ENCODE measurements at regions not wholly inside any gene's neighbourhood (a gene's known extent, or its start where the extent isn't known, plus 50 kb on each side); places are given as distances from the start of the nearest gene placed in this dataset.

DNA sequence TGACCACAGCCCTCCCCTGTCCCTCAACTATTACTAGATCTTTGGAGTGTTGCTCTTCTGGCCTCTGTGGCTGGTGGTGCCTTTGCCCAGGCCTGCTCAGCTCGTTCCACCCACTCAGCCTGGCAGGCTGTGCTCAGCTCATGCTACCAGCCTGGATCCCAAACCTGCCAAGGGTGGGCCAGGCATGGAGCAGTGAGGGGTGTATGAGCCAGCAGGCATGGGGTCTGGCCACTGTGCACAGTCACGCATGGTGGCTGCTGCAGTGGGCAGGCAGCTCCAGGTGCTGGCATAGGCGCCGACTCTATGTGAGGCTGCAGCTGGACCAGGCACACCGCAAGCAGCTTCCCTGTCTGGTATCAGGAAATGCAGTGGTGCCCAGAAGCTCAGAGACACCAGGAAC, 449.9 kb downstream of the MATN1 start:
- Mint-ChIP-seq H3K9me3 (peaks cover 33% of the 10 kb centered on the region), H3K4me1 (ENCODE audit: low read depth) (no peaks in the 10 kb centered on the region), H3K4me3 (no peak overlapping the region), H3K27ac (no peak overlapping the region), H3K36me3 (ENCODE audit: low read depth) (no peaks in the 10 kb centered on the region), H3K27me3 (ENCODE audit: insufficient read depth) (no peaks in the 10 kb centered on the region; the same call in 1 of the 2 replicates)
- DNase-seq = no peak
- TF ChIP-seq, protein P1, sequence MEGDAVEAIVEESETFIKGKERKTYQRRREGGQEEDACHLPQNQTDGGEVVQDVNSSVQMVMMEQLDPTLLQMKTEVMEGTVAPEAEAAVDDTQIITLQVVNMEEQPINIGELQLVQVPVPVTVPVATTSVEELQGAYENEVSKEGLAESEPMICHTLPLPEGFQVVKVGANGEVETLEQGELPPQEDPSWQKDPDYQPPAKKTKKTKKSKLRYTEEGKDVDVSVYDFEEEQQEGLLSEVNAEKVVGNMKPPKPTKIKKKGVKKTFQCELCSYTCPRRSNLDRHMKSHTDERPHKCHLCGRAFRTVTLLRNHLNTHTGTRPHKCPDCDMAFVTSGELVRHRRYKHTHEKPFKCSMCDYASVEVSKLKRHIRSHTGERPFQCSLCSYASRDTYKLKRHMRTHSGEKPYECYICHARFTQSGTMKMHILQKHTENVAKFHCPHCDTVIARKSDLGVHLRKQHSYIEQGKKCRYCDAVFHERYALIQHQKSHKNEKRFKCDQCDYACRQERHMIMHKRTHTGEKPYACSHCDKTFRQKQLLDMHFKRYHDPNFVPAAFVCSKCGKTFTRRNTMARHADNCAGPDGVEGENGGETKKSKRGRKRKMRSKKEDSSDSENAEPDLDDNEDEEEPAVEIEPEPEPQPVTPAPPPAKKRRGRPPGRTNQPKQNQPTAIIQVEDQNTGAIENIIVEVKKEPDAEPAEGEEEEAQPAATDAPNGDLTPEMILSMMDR (IDR thresholded peaks at IDR 0.05) = no peak

DNA sequence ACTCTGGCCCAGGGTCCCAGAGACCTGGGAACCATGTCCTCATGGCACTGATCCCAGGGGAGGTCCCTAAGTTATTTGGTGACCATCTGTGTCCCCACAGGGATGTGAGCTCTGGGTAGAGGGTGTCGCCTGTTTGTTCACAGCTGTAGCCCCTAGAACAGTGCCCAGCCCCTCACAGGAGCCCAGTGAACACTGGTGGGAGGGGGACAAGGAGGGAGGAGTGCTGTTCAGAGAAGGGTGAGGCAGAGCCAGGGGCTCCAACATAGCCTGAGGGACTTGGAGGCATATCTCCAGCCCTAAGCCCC, 450.4 kb downstream of the MATN1 start:
- TF ChIP-seq, protein P1 (IDR thresholded peaks at IDR 0.05) = no peak
- H3K9me3 Mint-ChIP-seq = peaks cover 38% of the 10 kb centered on the region
- H3K27ac Mint-ChIP-seq = no peak overlapping the region
- no peak overlapping the region for H3K4me3 Mint-ChIP-seq
- H3K36me3 Mint-ChIP-seq (ENCODE audit: low read depth) = no peaks in the 10 kb centered on the region
- no peak for DNase-seq
- no peaks in the 10 kb centered on the region; the same call in 1 of the 2 replicates for H3K27me3 Mint-ChIP-seq (ENCODE audit: insufficient read depth)
- no peaks in the 10 kb centered on the region for H3K4me1 Mint-ChIP-seq (ENCODE audit: low read depth)

DNA sequence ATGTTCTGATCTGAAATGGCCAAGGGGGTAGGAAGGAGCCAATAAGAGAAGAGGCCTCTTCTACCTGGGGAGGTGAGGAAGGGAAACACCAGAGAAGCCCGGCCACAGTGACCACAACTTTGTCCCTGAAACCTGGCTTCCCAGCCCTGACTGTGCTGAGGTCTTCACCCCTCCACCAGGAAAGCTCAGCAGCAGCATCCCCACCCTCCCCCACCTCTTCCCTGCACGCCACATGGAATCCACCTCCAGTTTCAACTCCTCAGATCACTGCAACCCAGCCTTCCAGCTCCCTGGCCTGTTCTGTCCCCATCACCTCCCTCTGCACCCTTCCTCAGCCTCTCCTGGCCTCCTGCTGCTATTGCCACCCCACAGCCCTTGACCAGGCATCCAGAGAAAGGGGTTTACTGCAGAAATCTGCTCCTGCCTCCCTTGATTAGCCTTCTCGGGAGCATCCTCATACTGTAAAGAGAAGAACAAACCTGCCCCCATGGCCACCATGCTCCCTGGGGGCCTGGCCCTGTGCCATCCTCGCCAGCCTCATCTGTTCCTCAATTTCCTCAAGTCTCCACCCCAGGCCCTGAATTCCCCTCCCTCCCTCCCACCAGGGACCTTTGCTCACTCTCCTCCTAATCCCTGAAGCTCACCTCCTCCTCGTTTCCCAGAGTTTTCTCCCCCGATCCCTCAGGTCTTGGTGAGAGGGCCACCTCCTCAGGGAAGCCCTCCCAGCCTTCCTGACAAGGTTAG, 450.9 kb downstream of the MATN1 start:
- H3K4me1 Mint-ChIP-seq (ENCODE audit: low read depth) = no peaks in the 10 kb centered on the region
- H3K9me3 Mint-ChIP-seq = peaks cover 39% of the 10 kb centered on the region
- no peak overlapping the region for H3K4me3 Mint-ChIP-seq
- no peak overlapping the region for H3K27ac Mint-ChIP-seq
- H3K36me3 Mint-ChIP-seq (ENCODE audit: low read depth) = no peaks in the 10 kb centered on the region
- H3K27me3 Mint-ChIP-seq (ENCODE audit: insufficient read depth) = no peaks in the 10 kb centered on the region; the same call in 1 of the 2 replicates
- TF ChIP-seq, protein P1 (IDR thresholded peaks at IDR 0.05) = no peak
- DNase-seq = no peak

DNA sequence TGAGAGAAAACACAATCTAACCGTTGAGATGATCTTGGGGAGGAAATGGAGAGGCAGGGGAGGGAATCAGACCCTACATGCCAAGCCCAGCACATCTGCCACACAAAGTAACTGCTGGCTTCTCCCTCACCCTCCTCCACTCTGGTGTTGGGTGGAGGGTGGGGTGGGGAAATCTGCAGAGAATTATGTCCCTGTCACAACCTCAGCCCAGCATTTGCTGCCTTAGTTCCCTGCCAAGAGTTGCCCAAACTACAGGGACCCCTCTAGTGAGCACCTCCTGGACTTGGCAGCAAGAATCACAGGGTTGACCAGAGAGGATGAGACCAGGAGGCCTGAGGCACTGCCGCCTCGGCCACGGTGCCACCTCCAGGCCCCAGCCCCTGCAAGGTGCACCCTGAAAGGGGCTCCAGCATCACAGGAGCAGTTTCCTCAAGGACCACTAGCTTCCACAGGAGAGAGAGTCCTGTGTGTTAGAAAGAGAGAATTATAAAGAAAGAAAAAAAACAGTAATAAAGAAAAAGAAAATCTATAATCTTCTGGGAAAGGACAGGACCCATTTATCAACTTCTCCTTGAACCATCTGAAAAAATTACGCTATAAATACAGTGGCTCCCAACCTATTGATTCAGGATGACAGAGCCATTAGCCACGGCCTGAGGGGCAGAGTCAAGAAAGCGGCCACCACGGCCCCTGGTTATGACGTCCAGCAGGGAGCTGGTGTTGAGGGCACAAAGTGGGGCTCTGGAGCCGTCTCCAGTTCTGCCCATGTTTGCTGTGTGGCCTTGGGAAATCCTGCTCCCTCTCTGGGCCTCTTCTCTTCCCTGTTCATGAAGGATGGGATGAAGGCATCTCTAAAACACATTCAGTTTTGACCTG, 451.7 kb downstream of the MATN1 start:
- Mint-ChIP-seq H3K36me3 (ENCODE audit: low read depth) (no peaks in the 10 kb centered on the region), H3K27ac (no peak overlapping the region), H3K9me3 (peaks cover 39% of the 10 kb centered on the region), H3K4me3 (no peak overlapping the region), H3K4me1 (ENCODE audit: low read depth) (no peaks in the 10 kb centered on the region), H3K27me3 (ENCODE audit: insufficient read depth) (peaks cover 2% of the 10 kb centered on the region; the same call in 1 of the 2 replicates)
- TF ChIP-seq, protein P1 (IDR thresholded peaks at IDR 0.05) = no peak
- no peak for DNase-seq

DNA sequence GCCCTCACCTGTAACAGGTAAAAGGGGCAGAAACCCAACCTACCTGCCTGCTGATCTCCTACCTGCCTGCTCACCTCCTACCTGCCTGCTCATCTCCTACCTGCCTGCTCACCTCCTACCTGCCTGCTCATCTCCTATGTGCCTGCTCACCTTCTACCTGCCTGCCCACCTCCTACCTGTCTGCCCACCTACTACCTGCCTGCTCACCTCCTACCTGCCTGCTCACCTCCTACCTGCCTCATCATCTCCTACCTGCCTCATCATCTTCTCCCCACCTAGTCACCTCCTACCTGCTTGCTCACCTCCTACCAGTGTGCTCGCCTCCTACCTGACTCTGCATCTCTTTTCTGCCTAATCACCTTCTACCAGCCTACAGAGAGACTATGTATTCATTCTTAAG, 452.9 kb downstream of the MATN1 start:
- no peaks in the 10 kb centered on the region for H3K4me1 Mint-ChIP-seq (ENCODE audit: low read depth)
- DNase-seq = no peak
- peaks cover 39% of the 10 kb centered on the region for H3K9me3 Mint-ChIP-seq
- TF ChIP-seq, protein P1 (IDR thresholded peaks at IDR 0.05) = no peak
- no peaks in the 10 kb centered on the region for H3K36me3 Mint-ChIP-seq (ENCODE audit: low read depth)
- peaks cover 5% of the 10 kb centered on the region; the same call in 1 of the 2 replicates for H3K27me3 Mint-ChIP-seq (ENCODE audit: insufficient read depth)
- H3K27ac Mint-ChIP-seq = no peak overlapping the region
- no peak overlapping the region for H3K4me3 Mint-ChIP-seq

Data from HFFc6 (cell line).